ENCODE measurements at regions not wholly inside any gene's neighbourhood (a gene's known extent, or its start where the extent isn't known, plus 50 kb on each side); places are given as distances from the start of the nearest gene placed in this dataset.

GRCh38 chr5:164610374-164610773 is 1105.0 kb downstream of the MAT2B start:
- DNase-seq (ENCODE audit: low read depth in 4 of 4, low spot score in 2 of 4): no peak

DNA sequence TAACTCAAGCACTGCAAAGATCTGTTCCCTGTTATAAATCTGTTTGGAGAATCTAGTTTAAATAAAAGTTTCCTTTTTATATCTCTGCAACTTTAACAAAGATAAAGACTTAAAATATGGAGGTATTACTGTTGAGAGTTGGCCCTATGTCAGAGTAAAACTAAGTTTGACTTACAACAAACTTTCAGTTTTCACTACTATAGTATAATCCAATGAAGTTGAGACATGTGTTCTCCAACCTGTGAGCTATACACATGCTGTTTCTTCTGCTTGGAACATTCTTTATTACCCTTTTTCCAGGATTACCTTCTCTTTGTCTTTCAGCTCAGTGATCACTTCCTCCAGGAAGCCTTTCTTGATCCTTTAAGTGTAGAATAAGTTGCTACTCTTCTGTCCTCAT is 1109.3 kb downstream of the MAT2B start:
- no peak for DNase-seq (ENCODE audit: low read depth in 4 of 4, low spot score in 2 of 4)

GRCh38 chr5:164617290-164617689 is 1111.9 kb downstream of the MAT2B start:
- DNase-seq (ENCODE audit: low read depth in 4 of 4, low spot score in 2 of 4): no peak

- no peak for DNase-seq (ENCODE audit: low read depth in 4 of 4, low spot score in 2 of 4)
Observed at GRCh38 chr5:164627021-164627420, 1121.6 kb downstream of the MAT2B start.

DNA sequence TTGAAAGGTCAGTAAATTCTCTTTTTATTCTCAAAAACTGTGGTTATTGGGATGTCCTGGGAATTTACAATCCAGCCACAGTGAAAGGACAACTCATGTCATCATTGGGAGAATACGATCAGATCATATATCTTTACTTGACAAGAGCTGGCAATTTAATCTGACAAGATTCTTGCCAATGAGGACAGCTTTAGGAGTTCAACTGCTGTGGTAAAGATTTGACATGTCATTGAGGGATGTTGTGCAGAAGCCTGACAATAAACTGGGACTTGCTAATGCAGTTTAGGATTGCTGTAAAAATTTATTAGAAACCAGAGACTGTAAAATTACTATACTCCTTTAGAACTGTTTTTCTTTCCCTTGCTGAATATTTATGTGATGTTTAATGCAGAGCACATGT is 1131.0 kb downstream of the MAT2B start:
- no peak for DNase-seq (ENCODE audit: low read depth in 4 of 4, low spot score in 2 of 4)

DNA sequence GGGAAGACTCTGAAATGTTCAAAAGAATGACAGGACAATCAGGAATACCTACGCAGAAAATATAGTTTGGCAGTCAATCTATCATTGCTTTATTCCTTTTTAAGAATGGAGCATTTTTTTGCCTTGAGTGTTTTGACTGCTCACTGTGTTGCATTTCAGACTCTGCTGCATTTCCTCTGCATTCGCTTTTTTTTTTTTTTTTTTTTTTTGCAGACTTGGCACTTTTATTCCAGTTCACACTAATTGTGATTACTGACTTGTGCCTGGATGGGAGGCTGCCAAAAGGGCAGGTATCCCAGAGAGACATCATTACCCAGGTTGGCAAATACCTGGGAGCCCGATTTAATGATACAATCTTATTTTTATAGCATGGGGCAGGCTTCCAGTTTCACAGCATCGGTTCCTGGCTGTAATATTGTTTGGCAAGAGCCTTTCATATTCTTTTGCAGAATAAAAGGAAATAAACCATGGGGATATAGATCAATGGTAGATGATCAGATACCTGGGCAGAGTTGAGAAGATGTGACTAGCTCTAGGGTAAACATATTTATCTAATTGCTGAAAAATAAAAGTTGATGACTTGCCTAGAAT is 1132.6 kb downstream of the MAT2B start:
- DNase-seq (ENCODE audit: low read depth in 4 of 4, low spot score in 2 of 4): no peak

DNA sequence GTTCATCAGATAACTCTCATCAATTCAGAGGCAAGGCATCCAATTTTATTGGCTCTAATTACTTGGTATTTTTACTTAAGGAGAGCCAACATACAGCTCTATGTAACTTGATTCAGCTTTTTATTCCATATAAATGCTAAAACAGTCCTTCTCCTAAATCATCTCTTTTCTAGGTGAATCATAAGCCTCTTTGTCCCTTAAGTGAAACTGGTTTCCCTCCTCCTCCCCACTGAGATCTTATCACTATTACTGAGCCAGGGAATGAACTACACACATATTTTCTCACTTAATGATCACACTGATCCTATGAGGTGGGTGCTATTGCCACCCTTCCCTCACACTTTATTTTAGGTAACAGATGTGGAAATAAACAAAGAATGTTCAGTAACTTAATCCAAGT is 1143.8 kb downstream of the MAT2B start:
- no peak for DNase-seq (ENCODE audit: low read depth in 4 of 4, low spot score in 2 of 4)

GRCh38 chr5:164650427-164650826 is 1145.0 kb downstream of the MAT2B start:
- no peak for DNase-seq (ENCODE audit: low read depth in 4 of 4, low spot score in 2 of 4)

DNA sequence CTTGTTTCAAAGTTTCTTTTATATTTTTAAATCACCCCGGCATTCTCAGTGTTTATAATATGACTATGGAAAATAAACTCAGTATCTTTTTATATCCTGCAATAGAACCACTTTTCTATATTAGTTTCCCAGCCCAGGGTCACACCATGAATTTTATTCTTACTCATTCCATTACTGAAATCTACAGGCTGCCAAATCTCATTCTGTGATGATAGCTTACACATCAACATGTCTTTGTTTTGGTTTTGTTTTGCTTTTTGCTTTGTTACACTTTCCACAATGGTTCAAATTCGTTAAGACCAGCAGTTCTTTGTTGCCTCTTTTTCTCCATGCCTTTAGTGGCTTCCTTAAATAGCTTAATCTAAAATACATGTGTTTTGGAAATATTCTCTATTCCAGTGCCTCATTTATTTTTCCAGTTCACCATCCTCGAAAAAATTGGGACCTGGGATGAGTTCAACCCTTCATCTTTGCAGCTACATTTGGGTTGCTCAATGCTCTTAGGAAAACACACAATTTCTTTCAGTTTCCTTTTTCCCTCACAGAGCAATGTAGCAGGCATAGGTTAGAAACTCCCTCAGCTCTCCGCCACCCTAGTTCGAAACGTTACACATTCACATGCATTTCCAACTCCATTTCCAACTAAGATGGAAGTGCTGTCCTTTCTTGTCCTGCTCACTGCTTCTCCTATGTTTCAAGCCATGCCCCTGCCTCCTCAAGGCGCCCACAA is 1146.3 kb downstream of the MAT2B start:
- no peak for DNase-seq (ENCODE audit: low read depth in 4 of 4, low spot score in 2 of 4)

GRCh38 chr5:164652276-164652660 is 1146.8 kb downstream of the MAT2B start:
- DNase-seq (ENCODE audit: low read depth in 4 of 4, low spot score in 2 of 4): no peak

DNA sequence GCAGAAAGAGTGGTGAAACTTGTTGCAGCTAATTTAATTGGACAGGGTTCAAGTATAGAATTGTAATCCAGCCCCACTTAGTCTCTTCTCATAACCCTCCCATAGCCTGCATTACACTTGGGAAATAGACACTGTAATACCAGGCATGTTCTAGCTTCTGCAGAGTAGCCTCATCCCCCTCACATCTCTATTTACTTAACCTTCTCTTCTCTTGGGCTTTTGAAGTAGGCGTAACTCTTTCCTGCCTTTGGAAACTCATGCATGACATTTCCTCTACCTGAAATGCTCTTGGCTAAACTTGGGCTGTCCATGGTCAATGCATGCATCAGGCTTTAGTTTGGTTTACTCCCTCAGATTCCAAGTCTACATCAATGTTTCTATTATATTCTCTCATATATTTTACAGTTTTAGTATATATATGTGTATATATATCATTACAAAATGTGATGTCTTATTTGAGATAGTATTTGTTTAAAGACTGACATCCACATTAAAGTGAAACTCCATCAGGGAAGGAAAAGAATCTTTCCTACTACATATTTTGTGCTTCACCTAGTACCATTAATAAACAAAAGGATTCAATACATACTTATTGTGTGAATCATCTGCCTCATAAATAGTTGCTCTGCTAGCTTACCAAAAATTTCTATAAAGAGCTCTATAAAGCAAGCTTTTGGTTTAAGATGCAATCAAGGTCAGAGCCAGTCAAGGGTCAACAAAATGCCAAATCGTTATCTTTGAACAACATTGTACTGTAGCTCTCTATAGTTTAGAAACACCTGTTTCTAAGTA is 1158.0 kb downstream of the MAT2B start:
- peak in 1 of 4 donors; percentile 8 for DNase-seq (ENCODE audit: low read depth in 4 of 4, low spot score in 2 of 4)

GRCh38 chr5:164671640-164672039 is 1166.2 kb downstream of the MAT2B start:
- no peak for DNase-seq (ENCODE audit: low read depth in 4 of 4, low spot score in 2 of 4)

- no peak for DNase-seq (ENCODE audit: low read depth in 4 of 4, low spot score in 2 of 4)
Observed at GRCh38 chr5:164672205-164672604, 1166.8 kb downstream of the MAT2B start.

DNA sequence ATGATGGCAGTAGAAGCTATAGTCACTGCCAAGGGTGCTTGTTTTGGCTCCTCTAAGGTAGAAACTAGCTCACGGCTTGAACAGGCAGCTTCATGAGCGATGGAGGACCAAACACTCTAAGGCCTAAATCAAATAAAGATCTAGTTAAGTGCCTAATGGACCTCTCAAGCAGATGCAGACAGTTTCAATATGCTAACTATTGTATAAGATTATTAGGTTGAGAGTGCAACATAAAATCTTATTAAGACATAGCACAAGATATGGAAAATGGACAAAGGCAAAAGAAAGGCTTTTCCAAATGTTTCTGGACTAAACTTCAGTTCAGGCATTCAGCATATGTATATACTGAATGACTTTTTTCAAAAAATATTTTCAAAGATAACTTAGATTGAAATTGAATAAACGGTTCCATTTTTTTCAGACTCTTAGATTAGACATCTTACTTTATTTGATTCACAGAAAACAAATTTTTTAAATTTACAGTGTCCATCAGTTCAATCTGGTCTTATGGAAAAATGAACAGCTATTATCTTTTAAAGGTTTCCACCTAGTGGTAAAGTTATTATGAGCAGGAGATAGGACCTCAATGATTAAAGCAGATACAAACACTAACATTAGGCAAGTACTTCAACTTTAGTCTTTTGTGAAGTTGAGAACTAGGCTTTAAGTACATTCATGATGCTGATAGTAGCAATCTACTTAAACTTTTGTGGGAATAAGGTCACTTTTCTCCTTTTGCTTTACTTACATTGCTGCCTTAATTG is 1167.7 kb downstream of the MAT2B start:
- no peak for DNase-seq (ENCODE audit: low read depth in 4 of 4, low spot score in 2 of 4)

DNA sequence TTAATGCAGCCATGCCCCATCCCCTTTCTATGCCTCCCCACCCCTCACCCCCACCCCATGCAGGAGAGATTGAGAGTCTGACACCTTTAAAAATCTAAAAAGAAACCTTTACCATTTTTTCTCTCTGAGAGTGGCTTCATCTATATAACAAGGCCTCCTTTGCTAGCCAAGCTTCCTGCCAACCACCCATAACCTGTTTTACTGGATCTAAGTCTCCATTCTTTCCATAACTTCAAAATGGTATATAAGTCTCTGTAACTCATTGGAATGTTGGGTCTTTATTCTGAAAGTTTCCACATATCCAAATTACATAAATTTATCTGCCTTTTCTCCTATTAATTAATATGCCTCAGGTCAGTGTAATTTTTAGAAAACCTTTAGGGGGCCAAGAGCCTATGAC is 1174.0 kb downstream of the MAT2B start:
- no peak for DNase-seq (ENCODE audit: low read depth in 4 of 4, low spot score in 2 of 4)

- no peak for DNase-seq (ENCODE audit: low read depth in 4 of 4, low spot score in 2 of 4)
Observed at GRCh38 chr5:164680216-164680615, 1174.8 kb downstream of the MAT2B start.

DNA sequence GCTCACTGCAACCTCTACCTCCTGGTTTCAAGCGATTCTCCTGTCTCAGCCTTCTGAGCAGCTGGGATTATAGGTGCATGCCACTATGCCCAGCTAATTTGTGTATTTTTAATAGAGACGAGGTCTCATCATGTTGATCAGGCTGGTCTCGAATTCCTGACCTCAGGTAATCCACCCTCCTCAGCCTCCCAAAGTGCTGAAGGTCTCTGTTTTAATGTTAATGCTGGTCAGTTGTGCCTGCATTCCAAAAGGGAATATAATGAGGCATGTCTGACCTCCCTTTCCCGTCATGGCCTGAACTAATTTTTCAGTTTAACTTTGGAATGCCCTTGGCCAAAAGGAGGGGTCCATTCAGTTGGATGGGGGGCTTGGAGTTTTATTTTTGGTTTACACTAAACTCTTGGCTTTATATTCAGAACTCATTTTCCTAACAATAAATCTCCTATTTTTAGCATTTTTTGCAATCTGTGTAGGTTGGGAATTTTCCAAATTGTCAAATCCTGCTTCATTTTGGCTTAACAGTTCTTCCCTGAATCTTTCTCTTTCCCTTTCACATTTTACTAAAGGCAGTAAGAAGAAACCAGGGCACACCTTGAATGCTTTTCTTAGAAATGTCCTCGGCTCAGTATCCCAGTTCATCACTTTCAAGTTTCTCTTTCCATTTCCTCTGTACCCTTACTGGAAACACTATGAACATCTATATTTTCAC is 1175.5 kb downstream of the MAT2B start:
- DNase-seq (ENCODE audit: low read depth in 4 of 4, low spot score in 2 of 4): no peak

DNA sequence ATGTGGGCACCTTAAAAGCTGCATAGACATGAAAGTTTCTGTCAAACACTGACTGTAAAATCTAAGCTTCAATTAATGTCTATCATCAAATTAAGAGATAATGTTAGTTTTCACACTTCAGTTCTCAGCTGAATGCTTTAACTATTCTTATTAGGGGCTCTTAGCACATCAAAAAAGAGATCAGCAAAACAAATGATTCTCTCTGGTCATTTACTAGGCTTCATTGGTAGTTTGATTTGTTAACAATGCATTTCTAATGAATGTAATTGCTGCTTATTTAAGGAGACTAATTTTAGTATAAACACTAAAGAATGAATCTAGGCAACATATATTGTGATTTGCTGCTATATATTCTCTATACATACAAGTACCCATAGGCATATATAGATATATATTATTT is 1182.0 kb downstream of the MAT2B start:
- no peak for DNase-seq (ENCODE audit: low read depth in 4 of 4, low spot score in 2 of 4)

- no peak for DNase-seq (ENCODE audit: low read depth in 4 of 4, low spot score in 2 of 4)
Observed at GRCh38 chr5:164688437-164688836, 1183.0 kb downstream of the MAT2B start.

DNA sequence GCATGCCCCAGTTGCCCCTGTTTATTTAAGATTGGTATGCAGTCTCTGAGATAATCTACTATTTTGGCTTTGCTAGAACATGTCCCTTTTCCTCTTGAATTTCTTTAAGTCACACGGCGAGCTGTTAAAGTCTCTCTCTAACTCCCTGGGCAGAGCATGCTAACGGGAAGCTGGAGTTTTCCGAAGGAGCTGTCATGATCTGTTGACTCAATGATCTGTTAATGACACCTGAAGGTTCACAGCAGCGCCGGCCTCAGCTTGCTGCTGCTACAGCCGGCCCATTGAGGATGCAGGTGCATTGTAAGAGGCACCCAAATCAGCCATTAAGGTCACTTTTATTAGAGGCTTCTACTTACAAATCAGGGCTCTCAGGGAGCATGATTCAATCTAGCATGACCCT is 1203.4 kb downstream of the MAT2B start:
- no peak for DNase-seq (ENCODE audit: low read depth in 4 of 4, low spot score in 2 of 4)

DNA sequence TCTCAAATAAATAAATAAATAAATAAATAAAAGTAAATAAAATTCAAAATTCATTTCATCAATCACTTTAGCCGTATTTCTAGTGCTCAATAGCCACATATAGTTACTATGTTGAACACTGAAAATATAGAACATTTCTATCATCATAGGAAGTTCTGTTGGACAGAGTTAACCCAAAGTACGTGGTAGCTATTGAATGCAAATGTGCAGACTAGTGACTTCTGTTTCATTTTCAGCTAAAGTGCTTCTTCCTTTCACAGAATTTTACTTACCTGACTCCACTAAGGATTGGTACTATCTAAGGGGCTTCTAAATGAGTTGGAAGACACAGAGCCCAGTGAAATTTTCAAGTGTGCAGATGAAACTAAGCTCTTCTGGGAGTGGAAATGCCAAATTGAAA is 1208.3 kb downstream of the MAT2B start:
- no peak for DNase-seq (ENCODE audit: low read depth in 4 of 4, low spot score in 2 of 4)

All from left renal cortex interstitium (tissue), 4 donors.